HG03575 (cell line): ENCODE measurements at regions not wholly inside any gene's neighbourhood (a gene's known extent, or its start where the extent isn't known, plus 50 kb on each side); places are given as distances from the start of the nearest gene placed in this dataset.
"Not testable (repeated sequence)": the region's sequence is repeated elsewhere in the genome, so short reads cannot be mapped to it uniquely, and the experiment has no call there.

ENCODE experiments used
- ATAC-seq: cut with Tn5 transposase; IDR thresholded peaks from one replicate; pipeline ENCODE4 v1.9.1; 2021; ENCODE audit not compliant: unreplicated experiment, insufficient number of reproducible peaks, low FRiP score; ENCODE audit errors: extremely low read depth

DNA sequence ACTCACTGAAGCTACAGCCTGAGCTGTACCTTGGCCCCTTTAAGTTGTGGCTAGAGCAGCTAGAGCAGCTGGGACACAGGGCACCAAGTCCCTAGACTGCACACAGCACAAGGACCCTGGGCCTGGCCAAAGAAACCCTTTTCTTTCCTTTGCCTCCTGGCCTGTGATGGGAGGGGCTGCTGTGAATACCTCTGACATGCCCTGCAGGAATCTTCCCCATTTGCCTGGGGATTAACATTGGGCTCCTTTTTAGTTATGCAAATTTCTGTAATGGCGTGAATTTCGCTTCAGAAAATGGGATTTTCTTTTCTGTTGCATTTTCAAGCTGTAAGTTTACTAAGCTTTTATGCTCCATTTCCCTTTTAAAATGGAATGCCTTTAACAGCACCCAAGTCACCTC, 611.2 kb upstream of the ARPP21 start:
- no peak for ATAC-seq

DNA sequence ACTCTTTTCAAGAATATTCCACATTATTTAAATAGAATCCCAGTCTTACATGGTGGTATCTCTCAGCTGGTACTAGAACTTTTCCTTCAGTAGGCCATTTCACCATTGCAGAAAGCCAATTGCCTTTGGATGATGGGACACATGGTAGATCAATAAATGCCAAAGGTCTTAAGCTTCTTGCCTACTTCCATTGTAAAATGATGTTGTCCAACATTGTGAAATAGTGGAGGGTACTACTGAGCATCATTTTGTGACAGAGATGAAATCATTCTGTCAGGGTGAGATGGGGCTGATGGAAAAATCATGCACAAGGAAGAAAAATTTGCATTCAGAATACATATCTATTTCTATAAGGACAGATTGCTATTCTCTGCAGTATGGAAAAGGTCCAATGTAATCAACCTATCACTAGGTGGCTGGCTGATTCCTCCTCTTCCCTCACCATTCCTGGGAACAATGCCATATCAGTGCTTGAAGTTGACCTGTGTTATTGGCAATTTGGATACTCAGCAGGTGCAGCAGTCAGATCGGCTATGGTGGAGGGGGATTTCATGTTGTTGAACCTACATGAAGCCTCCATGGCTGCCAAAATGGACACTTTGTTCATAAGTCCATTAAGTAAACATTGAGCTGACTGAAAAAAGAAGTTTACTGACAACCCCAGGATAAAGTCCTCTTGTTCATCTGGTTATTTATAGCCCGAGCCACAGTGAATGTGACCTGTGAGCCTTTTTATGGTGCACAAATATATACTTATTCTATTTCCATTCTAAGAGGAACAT, 596.9 kb upstream of the ARPP21 start:
- no peak for ATAC-seq

GRCh38 chr3:35043040-35043439, 596.3 kb upstream of the ARPP21 start:
- ATAC-seq: no peak

DNA sequence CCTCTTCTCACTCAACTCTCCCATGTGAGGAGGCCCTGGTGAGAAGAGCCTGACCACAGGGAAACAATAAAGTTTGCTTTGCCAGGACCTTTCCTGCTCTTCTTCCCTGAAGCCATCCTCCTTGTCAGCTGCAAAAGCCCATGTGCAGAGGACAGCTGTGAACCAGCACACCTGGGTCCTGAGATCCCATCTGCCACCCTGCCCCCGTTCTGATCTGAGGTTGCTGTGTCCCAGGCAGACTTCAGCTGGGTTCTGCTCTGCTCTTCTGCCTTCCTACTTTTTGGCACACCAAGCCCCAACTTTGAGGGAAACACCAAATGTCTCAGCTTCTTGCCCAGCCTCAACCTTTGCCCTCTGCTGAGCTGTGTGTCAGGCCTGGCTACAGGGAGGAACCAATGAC, 595.1 kb upstream of the ARPP21 start:
- no peak for ATAC-seq

DNA sequence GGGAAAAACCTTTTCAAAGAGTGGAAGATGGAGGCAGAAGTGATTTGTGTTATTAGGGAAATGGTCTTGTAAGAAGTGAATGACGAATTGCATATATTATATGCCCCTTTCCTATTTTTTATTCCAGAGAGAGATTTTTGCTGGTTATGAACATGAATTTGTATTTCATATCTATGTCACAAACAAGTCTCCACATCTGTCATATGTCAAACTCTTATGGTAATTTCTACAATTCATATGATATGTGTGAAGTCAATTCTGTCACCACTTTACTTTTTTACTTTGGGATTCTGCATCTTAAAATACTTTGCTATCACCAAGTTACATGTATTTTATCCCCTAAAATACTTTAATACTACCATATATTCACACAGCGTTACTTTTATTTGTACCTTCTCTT, 594.2 kb upstream of the ARPP21 start:
- no peak for ATAC-seq

GRCh38 chr3:35064761-35065160, 574.6 kb upstream of the ARPP21 start:
- ATAC-seq: no peak

DNA sequence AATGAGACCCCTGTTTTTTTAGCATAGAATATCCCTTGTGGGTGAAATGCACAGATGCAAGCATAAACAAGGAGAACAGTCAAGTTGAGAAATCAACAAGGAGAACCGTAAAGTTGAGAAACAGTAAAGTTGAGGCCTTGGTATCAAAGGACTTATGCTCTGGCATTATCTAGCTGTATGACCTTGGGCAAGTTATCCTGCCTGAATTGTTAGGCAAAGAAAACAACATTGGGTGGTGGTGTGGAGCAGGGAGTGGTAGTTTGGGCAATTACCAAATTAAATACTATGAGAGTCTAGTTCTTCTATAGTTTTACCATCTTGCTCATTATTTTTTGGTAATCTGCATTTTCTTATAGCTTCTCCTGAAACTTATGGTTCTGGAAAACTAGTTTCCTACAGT, 573.4 kb upstream of the ARPP21 start:
- ATAC-seq: no peak

DNA sequence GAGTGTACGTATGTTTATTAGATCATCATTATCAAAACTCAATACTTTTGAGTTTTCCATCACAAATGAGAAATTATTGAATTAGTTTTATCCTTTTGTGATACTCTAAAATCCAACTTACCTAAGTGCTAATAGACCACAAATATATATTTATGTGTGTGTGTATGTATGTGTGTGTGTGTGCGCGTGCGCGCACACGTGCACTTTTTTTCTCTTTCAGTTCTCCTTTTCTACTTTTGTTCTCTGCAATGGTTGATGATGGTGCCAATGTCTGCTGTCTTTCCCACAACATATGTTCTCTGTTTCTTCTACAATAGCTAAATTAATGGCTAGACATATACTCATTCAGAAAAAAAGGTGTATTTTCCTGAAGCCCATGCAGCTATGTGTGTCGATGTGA, 571.6 kb upstream of the ARPP21 start:
- ATAC-seq: no peak

- ATAC-seq: no peak
These were observed 569.2 kb upstream of the ARPP21 start for GRCh38 chr3:35070088-35070487.

DNA sequence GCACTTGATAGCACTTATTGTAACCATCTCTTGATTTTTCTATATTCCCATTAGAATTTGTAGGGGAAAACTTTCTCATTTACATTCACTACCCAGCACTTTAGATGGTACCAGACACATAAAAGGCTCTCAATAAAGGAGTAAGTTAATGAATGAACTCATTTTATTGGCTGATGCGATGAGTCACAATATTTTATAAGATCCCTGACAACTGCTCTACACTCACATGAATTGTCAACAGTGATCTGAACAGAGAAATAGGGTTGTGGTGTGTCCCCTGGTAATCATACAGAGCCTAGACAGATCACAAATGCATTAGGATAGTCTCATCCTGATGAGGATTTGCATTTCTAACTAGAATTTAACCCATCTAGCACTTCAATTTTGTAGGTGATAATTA, 567.6 kb upstream of the ARPP21 start:
- no peak for ATAC-seq

- ATAC-seq: no peak
These were observed 560.5 kb upstream of the ARPP21 start for GRCh38 chr3:35078780-35079179.

GRCh38 chr3:35079403-35079802, 559.9 kb upstream of the ARPP21 start:
- ATAC-seq: no peak

DNA sequence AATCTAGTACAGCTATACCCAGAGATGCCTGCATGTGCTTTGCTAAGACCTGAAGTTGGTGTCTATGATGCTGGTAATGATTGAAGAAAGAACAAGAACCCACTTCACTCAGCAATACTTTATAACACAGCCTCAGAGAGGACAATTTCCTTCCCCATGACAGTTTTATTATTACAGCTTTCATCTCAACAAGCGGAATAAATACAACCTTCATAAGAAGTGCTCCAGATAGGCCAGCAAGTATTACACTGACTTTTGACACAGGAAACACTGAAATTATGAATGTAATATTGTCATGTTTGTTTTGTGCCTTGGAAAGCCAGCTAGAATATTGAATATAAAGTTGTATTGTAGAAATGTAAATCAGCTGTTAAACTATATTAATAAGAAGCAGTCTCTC, 557.4 kb upstream of the ARPP21 start:
- no peak for ATAC-seq

DNA sequence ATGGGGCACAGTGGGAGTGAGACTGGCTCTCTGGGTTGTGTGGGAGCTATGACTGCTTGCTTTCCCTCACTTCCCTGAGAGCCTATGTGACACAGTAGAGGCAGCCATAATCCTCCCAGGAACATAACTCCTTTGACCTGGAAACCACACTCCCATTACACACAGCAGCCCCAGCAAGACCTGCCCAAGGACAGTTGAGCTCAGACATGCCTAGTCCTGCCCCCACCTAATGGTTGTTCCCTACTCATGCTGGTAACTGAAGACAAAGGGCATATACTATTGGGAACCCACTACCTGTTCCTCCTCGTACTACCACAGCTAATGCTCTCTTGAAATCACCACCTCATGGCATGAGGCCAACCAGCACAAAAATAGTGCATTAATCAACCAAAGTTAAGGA, 550.4 kb upstream of the ARPP21 start:
- ATAC-seq: no peak

DNA sequence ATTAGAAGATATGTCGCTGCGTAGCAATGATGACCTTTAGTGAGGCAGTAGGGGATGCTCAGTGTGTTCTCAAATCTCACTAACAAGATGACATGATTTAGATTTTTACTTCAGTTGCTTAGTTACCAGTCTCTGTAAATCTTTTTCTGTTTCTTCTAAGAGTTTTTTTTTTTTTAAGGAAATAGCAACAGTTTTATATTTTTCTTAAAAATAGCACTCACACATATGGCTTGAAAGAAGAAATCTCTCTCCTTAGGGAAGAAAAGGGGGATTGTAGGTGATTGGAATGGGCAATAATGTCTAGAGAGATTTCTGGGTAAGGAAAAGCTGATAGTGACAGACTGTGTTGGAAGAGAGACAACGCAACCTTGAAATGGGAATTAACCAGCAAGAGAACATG, 524.6 kb upstream of the ARPP21 start:
- ATAC-seq: no peak

- no peak for ATAC-seq
These were observed 519.3 kb upstream of the ARPP21 start for GRCh38 chr3:35120026-35120425.

DNA sequence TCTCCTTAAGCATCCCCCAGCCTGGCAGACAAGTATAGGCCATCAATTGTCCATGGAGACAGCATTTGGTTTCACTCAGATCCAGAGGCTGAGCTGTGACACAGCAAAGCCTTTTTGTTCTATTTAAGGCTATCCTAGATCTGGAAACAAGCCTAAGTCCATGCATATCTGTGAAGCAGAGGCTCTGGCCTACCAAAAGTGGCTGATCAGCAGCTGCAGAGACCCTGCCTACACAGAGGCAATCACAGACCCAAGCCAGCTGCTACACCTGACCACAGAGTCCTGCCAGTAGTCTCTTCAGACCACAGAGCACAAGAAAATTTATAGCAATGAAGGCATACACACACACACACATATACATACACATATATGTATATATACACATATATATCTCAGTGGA, 501.7 kb upstream of the ARPP21 start:
- ATAC-seq: no peak

GRCh38 chr3:35141406-35141805, 497.9 kb upstream of the ARPP21 start:
- ATAC-seq: no peak

- no peak for ATAC-seq
These were observed 495.3 kb upstream of the ARPP21 start for GRCh38 chr3:35144011-35144410.

GRCh38 chr3:35146256-35147035, 492.9 kb upstream of the ARPP21 start:
- not testable (repeated sequence) for ATAC-seq
